H1 (cell line): ENCODE measurements at regions not wholly inside any gene's neighbourhood (a gene's known extent, or its start where the extent isn't known, plus 50 kb on each side); places are given as distances from the start of the nearest gene placed in this dataset.

Experiments
- CTCF ChIA-PET: fragments of 300-600 bp; sonication (Branson Sonifier 250); formaldehyde crosslinking; loops from one replicate; lab custom pipeline; 2021; ENCODE audit not compliant: partially characterized antibody; lab: Charles Lee
- POLR2A ChIA-PET: fragments of 300-600 bp; sonication (Branson Sonifier 250); formaldehyde crosslinking; loops from one replicate; lab custom pipeline; 2021; ENCODE audit warnings: inconsistent platforms; ENCODE audit not compliant: partially characterized antibody; lab: Charles Lee
- DNase-seq, 2 experiments: peaks; one replicate each; pipeline versions ENCODE4 v3.0.0 to v3.0.0-alpha.2; 2010 to 2022; ENCODE audit warnings: low spot score in 2 of 2, low read depth in 1 of 2, mixed read lengths in 1 of 2
- FAIRE-seq: peaks from 2 replicates; lab custom pipeline; 2011; peaks lifted over from hg19 to GRCh38; lab: Jason Lieb, UNC
- H2AFZ ChIP-seq: 2 replicates; pipeline ENCODE4 v1.8.1; 2012; ENCODE audit warnings: low read length, inconsistent platforms
- H2AK5ac ChIP-seq: 2 replicates; pipeline ENCODE4 v1.6.1; 2013; ENCODE audit warnings: low read depth, low read length
- H2BK120ac ChIP-seq: replicated peaks from 2 replicates; pipeline ENCODE3; 2013; ENCODE audit warnings: low read depth, low read length, inconsistent platforms
- H2BK12ac ChIP-seq: 2 replicates; pipeline ENCODE4 v1.6.1; 2013; ENCODE audit warnings: low read depth, low read length
- H2BK15ac ChIP-seq: 2 replicates; pipeline ENCODE4 v1.6.1; 2013; ENCODE audit warnings: low read length
- H2BK20ac ChIP-seq: 2 replicates; pipeline ENCODE4 v1.6.1; 2013; ENCODE audit warnings: low read length
- H2BK5ac ChIP-seq: 2 replicates; pipeline ENCODE4 v1.6.1; 2013; ENCODE audit warnings: low read depth, low read length
- H3K14ac ChIP-seq: 2 replicates; pipeline ENCODE4 v1.6.1; 2013; ENCODE audit warnings: inconsistent platforms; ENCODE audit not compliant: insufficient read length
- H3K18ac ChIP-seq: 2 replicates; pipeline ENCODE4 v1.6.1; 2013; ENCODE audit warnings: low read length; ENCODE audit errors: extremely low read depth
- H3K23ac ChIP-seq: 2 replicates; pipeline ENCODE4 v1.6.1; 2013; ENCODE audit warnings: inconsistent platforms; ENCODE audit not compliant: insufficient read length
- H3K23me2 ChIP-seq: 2 replicates; pipeline ENCODE4 v1.6.1; 2013; ENCODE audit warnings: low read depth, low read length
- H3K27ac ChIP-seq: 2 replicates; pipeline ENCODE4 v1.6.1; 2011; ENCODE audit warnings: low read depth, low read length, inconsistent platforms
- H3K27me3 ChIP-seq, 4 experiments: replicated peaks in 1 of 4; 1 replicate in 1 of 4; 2 replicates in 3 of 4; pipeline versions ENCODE4 v1.6.1 to v1.8.1; 2011 to 2013; ENCODE audit warnings: low read length in 3 of 4, mild to moderate bottlenecking in 3 of 4, inconsistent platforms in 2 of 4, mixed read lengths in 2 of 4, moderate library complexity in 1 of 4; ENCODE audit not compliant: control insufficient read depth in 3 of 4, insufficient read depth in 3 of 4; ENCODE audit errors: extremely low read depth in 1 of 4
- H3K36me3 ChIP-seq, 4 experiments: 2 replicates each; pipeline versions ENCODE4 v1.6.1 to v1.8.1; 2011 to 2013; ENCODE audit warnings: mild to moderate bottlenecking in 4 of 4, low read length in 3 of 4, moderate library complexity in 2 of 4, control low read depth in 1 of 4, inconsistent platforms in 1 of 4; ENCODE audit not compliant: insufficient read depth in 4 of 4, control insufficient read depth in 2 of 4
- H3K4ac ChIP-seq: replicated peaks from 2 replicates; pipeline ENCODE3; 2013; ENCODE audit warnings: low read length, low read depth, mixed read lengths, inconsistent platforms; ENCODE audit not compliant: insufficient read length
- H3K4me1 ChIP-seq, 4 experiments: replicated peaks in 1 of 4; 1 replicate in 1 of 4; 2 replicates in 3 of 4; pipeline versions ENCODE4 v1.6.1 to v1.8.1; 2011 to 2013; ENCODE audit warnings: low read length in 3 of 4, inconsistent platforms in 2 of 4, mixed read lengths in 1 of 4; ENCODE audit not compliant: insufficient read depth in 4 of 4, control insufficient read depth in 3 of 4
- H3K4me2 ChIP-seq, 2 experiments: 2 replicates each; pipeline versions ENCODE4 v1.6.1 to v1.8.1; 2011 to 2013; ENCODE audit warnings: low read depth in 2 of 2, low read length in 2 of 2, control low read depth in 1 of 2, inconsistent platforms in 1 of 2, mild to moderate bottlenecking in 1 of 2; ENCODE audit not compliant: insufficient read depth in 1 of 2
- H3K4me3 ChIP-seq, 4 experiments: fragments of 200-600, 300-600 bp in 1 of 4; sonication (generic), shearing (Covaris generic), sonication (Bioruptor Twin) in 1 of 4; 2 replicates each; pipeline versions ENCODE4 v1.5.1 to v1.8.1; 2011 to 2016; ENCODE audit warnings: low read length in 4 of 4, low read depth in 3 of 4, control low read depth in 2 of 4, inconsistent platforms in 2 of 4, mild to moderate bottlenecking in 2 of 4, mixed read lengths in 1 of 4, moderate library complexity in 1 of 4; ENCODE audit not compliant: insufficient read depth in 2 of 4; ENCODE audit errors: extremely low read depth in 1 of 4
- H3K56ac ChIP-seq: replicated peaks from 2 replicates; pipeline ENCODE3; 2013; ENCODE audit warnings: low read depth, mild to moderate bottlenecking, mixed read lengths, low read length, inconsistent platforms; ENCODE audit not compliant: insufficient read length
- H3K79me1 ChIP-seq: 2 replicates; pipeline ENCODE4 v1.6.1; 2013; ENCODE audit warnings: low read depth, low read length, control low read depth
- H3K79me2 ChIP-seq, 2 experiments: 2 replicates each; pipeline versions ENCODE4 v1.6.1 to v1.8.1; 2012 to 2013; ENCODE audit warnings: low read length in 2 of 2, mild to moderate bottlenecking in 2 of 2, inconsistent platforms in 1 of 2; ENCODE audit not compliant: insufficient read depth in 2 of 2, control insufficient read depth in 1 of 2
- H3K9ac ChIP-seq, 4 experiments: replicated peaks in 1 of 4; 1 replicate in 1 of 4; 2 replicates in 3 of 4; pipeline versions ENCODE4 v1.6.1 to v1.8.1; 2011 to 2013; ENCODE audit warnings: low read depth in 3 of 4, low read length in 3 of 4, control low read depth in 2 of 4, mild to moderate bottlenecking in 2 of 4, moderate library complexity in 2 of 4, inconsistent platforms in 1 of 4; ENCODE audit errors: extremely low read depth in 1 of 4
- H3K9me3 ChIP-seq, 2 experiments: 2 replicates each; pipeline versions ENCODE4 v1.6.1 to v1.8.1; 2012 to 2013; ENCODE audit warnings: mild to moderate bottlenecking in 2 of 2, moderate library complexity in 2 of 2, control low read depth in 1 of 2, inconsistent platforms in 1 of 2, low read depth in 1 of 2, low read length in 1 of 2, mixed read lengths in 1 of 2; ENCODE audit not compliant: insufficient read depth in 2 of 2
- H4K20me1 ChIP-seq, 2 experiments: replicated peaks in 1 of 2; 2 replicates each; pipeline versions ENCODE3 to v1.8.1; 2011 to 2013; ENCODE audit warnings: inconsistent platforms in 2 of 2, low read length in 2 of 2, mild to moderate bottlenecking in 1 of 2; ENCODE audit not compliant: insufficient read depth in 2 of 2, control insufficient read depth in 1 of 2
- H4K5ac ChIP-seq: 2 replicates; pipeline ENCODE4 v1.6.1; 2013; ENCODE audit warnings: low read length, low read depth, mixed read lengths, inconsistent platforms; ENCODE audit not compliant: insufficient read length
- H4K8ac ChIP-seq: 2 replicates; pipeline ENCODE4 v1.8.0; 2013; ENCODE audit warnings: mild to moderate bottlenecking, moderate library complexity, low read length, inconsistent platforms; ENCODE audit not compliant: insufficient read depth; ENCODE audit errors: extremely low read depth
- H4K91ac ChIP-seq: replicated peaks from 2 replicates; pipeline ENCODE3; 2013; ENCODE audit warnings: low read length, mixed read lengths, inconsistent platforms; ENCODE audit not compliant: insufficient read length
- ASH2L ChIP-seq: fragments of 200-600, 300-600 bp; sonication (generic); IDR thresholded peaks from one replicate; pipeline ENCODE4 v1.7.1; 2017; ENCODE audit warnings: low read length
- KDM1A ChIP-seq: fragments of 200-600, 300-600 bp; sonication (generic); IDR thresholded peaks from 2 replicates; pipeline ENCODE4 v1.7.1; 2016; ENCODE audit warnings: mild to moderate bottlenecking, low read length, borderline replicate concordance
- KDM5A ChIP-seq: fragments of 200-600 bp; IDR thresholded peaks from 2 replicates; pipeline ENCODE4 v1.7.1; 2012; ENCODE audit warnings: mild to moderate bottlenecking, low read length, inconsistent platforms, mixed read lengths
- RBBP5 ChIP-seq: IDR thresholded peaks from 2 replicates; pipeline ENCODE4 v1.7.1; 2012; ENCODE audit warnings: low read depth, mild to moderate bottlenecking, inconsistent platforms, low read length, moderate library complexity, borderline replicate concordance
- WGBS, 2 experiments: shearing (Covaris generic) in 1 of 2; methylation state at CpG; one replicate each; pipeline versions ENCODE4 v1.1.6 to v1.1.7; 2013 to 2015; ENCODE audit warnings: low lambda C conversion rate in 2 of 2, mixed read lengths in 2 of 2, inconsistent platforms in 1 of 2, low coverage in 1 of 2, missing lambda C conversion rate in 1 of 2; ENCODE audit not compliant: insufficient replicate concordance in 2 of 2, insufficient coverage in 1 of 2, insufficient read length in 1 of 2; ENCODE audit errors: extremely low coverage in 1 of 2, missing lambda C conversion rate in 1 of 2; 5-methylcytosine and 5-hydroxymethylcytosine counted together

- peak overlapping the region; percentile 40 to 50 for H3K4me2 ChIP-seq
- WGBS, 2 experiments: 64% methylated on average over 7 of the region's 7 CpGs; no CpG with 5 or more reads in 1 of the 2 experiments
- H3K18ac ChIP-seq: peak overlapping the region; percentile 72
- FAIRE-seq: no peak
- H2BK15ac ChIP-seq: no peak overlapping the region
- H2AK5ac ChIP-seq: 0 out of 2 replicates have a peak overlapping the region, but pooled peaks have one; percentile 18
- peak overlapping the region; percentile 52 for H2BK120ac ChIP-seq
- H4K5ac ChIP-seq: peak overlapping the region; percentile 56
- no peaks in the 10 kb centered on the region for H3K23me2 ChIP-seq
- ChIA-PET CTCF (interaction anchor here (0.9 to 1.7 kb wide), 6 partner anchors 23 to 532 kb away, joined by 3 to 7 read pairs (median 4); no protein-coding TSS in a partner anchor), POLR2A (interaction anchor here (1.1 to 1.6 kb wide), 3 partner anchors 10 to 80 kb away, joined by 3 to 6 read pairs (median 4); no protein-coding TSS in a partner anchor)
- peak overlapping the region; percentile 57 for H4K91ac ChIP-seq
- H2BK5ac ChIP-seq: peak overlapping the region; percentile 95
- no peaks in the 10 kb centered on the region for H3K79me2 ChIP-seq
- H3K27ac ChIP-seq: peak overlapping the region; percentile 60
- no peaks in the 10 kb centered on the region for H3K9me3 ChIP-seq
- peaks cover 7 to 17% (median 15%) of the 10 kb centered on the region in 4 experiments; a peak in 6 of 7 replicates for H3K4me1 ChIP-seq
- no peaks in the 10 kb centered on the region for H3K36me3 ChIP-seq
- DNase-seq: no peak
- peak overlapping the region in 1 of 4 experiments; percentile 33; a peak in 1 of 8 replicates for H3K4me3 ChIP-seq
- H3K79me1 ChIP-seq: no peaks in the 10 kb centered on the region
- no peaks in the 10 kb centered on the region for H4K20me1 ChIP-seq
- H4K8ac ChIP-seq: no peak overlapping the region
- peak; percentile 98 for TF ChIP-seq KDM1A
- no peak for TF ChIP-seq KDM5A
- TF ChIP-seq RBBP5: peak; percentile 63; the same call in 1 of the 2 replicates
- peak; percentile 98 for TF ChIP-seq ASH2L
- H3K27me3 ChIP-seq: no peaks in the 10 kb centered on the region
- no peak overlapping the region for H3K56ac ChIP-seq
- no peak overlapping the region for H3K23ac ChIP-seq
- peak overlapping the region; percentile 7; the same call in 1 of the 2 replicates for H2BK12ac ChIP-seq
- H2AFZ ChIP-seq: no peak overlapping the region
- peak overlapping the region in 1 of 4 experiments; percentile 13; a peak in 2 of 7 replicates for H3K9ac ChIP-seq
- peak overlapping the region; percentile 61 for H3K4ac ChIP-seq
- H3K14ac ChIP-seq: peak overlapping the region; percentile 28
- H2BK20ac ChIP-seq: peak overlapping the region; percentile 86
These were observed 102.4 kb upstream of the ETV3 start for GRCh38 chr1:157240495-157241184.
